ENCODE measurements at regions not wholly inside any gene's neighbourhood (a gene's known extent, or its start where the extent isn't known, plus 50 kb on each side); places are given as distances from the start of the nearest gene placed in this dataset.
"Not testable (repeated sequence)": the region's sequence is repeated elsewhere in the genome, so short reads cannot be mapped to it uniquely, and the experiment has no call there.

DNA sequence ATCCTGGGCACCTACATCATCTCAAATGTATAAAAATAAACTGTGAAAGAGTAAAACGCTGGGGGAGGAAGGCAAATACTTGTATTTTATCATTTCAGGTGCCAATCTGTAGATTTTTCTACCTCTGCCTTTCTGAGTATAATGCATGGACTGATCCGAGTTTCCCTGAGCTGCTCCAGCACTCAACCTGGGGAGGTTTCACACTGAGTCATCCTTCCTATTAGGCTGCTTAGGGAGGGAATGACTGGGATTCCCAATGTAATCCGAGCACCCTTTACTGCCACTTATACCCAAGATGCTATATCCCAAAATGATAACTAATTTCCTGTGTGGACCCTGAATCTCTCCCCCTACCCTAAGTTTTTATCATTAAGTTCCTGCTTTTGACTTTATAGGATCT lies 126.6 kb downstream of the HNRNPD start:
- no peak overlapping the region for H3K4me3 ChIP-seq (replicated peaks; ENCODE audit: low read depth, low read length)
- no peak for DNase-seq (ENCODE audit: extremely low read depth, low read depth)
- TF ChIP-seq, protein P1, sequence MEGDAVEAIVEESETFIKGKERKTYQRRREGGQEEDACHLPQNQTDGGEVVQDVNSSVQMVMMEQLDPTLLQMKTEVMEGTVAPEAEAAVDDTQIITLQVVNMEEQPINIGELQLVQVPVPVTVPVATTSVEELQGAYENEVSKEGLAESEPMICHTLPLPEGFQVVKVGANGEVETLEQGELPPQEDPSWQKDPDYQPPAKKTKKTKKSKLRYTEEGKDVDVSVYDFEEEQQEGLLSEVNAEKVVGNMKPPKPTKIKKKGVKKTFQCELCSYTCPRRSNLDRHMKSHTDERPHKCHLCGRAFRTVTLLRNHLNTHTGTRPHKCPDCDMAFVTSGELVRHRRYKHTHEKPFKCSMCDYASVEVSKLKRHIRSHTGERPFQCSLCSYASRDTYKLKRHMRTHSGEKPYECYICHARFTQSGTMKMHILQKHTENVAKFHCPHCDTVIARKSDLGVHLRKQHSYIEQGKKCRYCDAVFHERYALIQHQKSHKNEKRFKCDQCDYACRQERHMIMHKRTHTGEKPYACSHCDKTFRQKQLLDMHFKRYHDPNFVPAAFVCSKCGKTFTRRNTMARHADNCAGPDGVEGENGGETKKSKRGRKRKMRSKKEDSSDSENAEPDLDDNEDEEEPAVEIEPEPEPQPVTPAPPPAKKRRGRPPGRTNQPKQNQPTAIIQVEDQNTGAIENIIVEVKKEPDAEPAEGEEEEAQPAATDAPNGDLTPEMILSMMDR (IDR thresholded peaks at IDR 0.05; ENCODE audit: low read depth, low read length, missing control alignments) = no peak

DNA sequence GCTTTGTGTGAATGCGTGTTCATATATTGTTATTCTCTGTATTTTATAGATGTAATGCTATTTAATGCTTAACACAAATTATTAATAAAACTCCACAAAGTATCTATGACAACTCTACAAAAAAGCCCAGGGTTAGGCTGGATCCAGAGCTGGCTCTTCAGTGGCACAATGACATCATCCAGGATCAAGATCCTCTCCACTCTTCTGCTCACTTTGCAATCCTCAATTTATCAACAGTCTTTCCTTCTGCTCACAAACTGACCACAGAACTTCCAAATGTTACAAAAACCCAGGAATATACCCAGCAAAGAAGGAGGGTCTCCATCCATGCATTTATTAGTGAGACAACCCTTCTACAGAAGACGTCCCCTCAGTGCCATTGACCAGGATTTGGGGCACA lies 132.3 kb downstream of the HNRNPD start:
- H3K4me3 ChIP-seq (replicated peaks; ENCODE audit: low read depth, low read length) = no peak overlapping the region
- no peak for DNase-seq (ENCODE audit: extremely low read depth, low read depth)
- TF ChIP-seq, protein P1 (IDR thresholded peaks at IDR 0.05; ENCODE audit: low read depth, low read length, missing control alignments) = no peak

DNA sequence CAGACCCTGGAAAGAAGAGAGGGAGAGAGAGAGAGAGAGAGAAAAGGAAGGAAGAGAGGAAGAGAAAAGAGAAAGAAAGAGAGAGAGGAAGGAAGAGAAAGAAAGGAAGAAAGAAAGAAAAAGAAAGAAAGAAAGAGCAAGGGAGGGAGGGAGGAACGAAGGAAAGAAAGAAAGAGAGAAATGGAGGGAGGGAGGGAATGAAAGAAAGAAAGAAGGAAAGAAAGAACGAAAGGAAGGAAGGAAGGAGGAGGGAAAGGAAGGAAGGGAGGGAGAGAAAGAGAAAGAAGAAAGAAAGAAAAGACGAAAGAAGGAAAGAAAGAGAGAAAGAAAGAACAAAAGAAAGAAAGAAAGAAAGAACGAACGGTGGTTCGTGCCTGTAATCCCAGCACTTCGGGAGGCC lies 133.4 kb downstream of the HNRNPD start:
- DNase-seq (ENCODE audit: extremely low read depth, low read depth) = no peak
- TF ChIP-seq, protein P1 (IDR thresholded peaks at IDR 0.05; ENCODE audit: low read depth, low read length, missing control alignments) = no peak
- no peak overlapping the region for H3K4me3 ChIP-seq (replicated peaks; ENCODE audit: low read depth, low read length)

DNA sequence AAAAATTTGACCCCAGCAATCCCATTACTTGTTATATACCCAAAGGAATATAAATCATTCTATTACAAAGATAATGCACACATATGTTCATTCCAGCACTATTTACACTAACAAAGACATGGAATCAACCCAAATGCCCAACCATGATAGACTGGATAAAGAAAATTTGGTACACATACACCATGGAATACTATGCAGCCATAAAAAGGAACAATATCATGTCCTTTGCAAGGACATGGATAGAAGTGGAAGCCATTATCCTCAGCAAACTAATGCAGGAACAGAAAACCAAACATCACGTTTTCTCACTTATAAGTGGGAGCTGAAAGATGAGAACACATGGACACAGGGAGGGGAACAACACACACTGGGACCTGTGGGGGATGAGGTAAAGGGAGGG lies 136.6 kb downstream of the HNRNPD start:
- not testable (repeated sequence) for DNase-seq (ENCODE audit: extremely low read depth, low read depth); H3K4me3 ChIP-seq (replicated peaks; ENCODE audit: low read depth, low read length)

DNA sequence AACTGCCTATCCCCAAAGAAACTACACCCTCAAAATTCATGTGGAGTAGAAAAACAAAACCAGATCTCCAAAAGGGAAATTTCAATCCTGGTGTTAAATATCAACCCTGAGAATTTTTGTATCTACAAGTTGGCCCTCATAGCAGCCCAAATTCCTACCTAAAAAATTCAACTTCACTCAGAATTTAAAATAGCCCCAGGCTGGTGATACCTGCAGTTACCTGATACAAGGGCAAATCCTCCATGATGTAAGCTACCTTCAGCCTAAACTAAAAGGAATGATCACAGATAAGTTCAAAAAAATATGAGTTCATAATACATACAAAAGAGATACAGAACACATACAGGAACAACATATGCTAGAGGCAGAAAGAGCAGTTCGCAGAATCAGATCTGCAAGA lies 138.4 kb downstream of the HNRNPD start:
- H3K4me3 ChIP-seq (replicated peaks; ENCODE audit: low read depth, low read length) = no peak overlapping the region
- no peak for DNase-seq (ENCODE audit: extremely low read depth, low read depth)
- TF ChIP-seq, protein P1 (IDR thresholded peaks at IDR 0.05; ENCODE audit: low read depth, low read length, missing control alignments) = no peak

DNA sequence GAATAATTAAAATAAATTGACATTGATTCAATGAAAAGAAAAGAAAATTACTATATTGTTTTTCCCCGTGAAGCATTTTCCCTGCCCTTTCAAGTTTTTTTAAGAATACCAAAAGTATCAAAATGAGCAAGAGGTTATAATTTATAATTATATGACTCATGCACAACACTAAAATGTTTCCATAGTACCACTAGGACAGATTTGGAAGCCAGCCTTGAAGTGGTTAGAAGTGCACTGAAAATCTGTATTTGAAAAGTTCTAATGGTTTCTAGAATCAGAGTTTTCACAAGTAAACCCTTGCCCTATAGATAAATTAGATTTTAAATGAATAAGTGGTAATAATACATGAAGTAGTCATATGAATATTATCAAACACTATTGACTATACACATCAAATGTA lies 140.9 kb downstream of the HNRNPD start:
- H3K4me3 ChIP-seq (replicated peaks; ENCODE audit: low read depth, low read length) = no peak overlapping the region
- DNase-seq (ENCODE audit: extremely low read depth, low read depth) = no peak
- TF ChIP-seq, protein P1 (IDR thresholded peaks at IDR 0.05; ENCODE audit: low read depth, low read length, missing control alignments) = no peak

DNA sequence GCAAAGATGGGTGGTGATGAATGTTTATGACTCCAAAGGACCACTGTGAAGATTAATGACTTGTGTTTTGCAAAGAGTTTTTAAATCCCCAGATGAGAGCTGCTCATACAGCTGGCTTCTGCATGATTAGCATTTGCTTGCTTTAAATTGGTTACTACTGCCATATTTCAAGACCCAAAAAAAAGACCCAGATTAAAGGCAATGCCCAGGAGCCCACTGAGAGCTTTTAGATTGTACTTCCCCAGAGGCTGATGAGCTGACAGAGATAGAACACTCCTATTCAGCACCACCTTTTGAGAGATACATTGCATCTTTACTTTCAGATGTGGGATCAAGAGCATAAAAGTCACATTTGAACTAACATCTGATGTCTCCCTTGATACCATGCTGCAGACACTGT lies 142.0 kb downstream of the HNRNPD start:
- TF ChIP-seq, protein P1 (IDR thresholded peaks at IDR 0.05; ENCODE audit: low read depth, low read length, missing control alignments) = no peak
- DNase-seq (ENCODE audit: extremely low read depth, low read depth) = no peak
- no peak overlapping the region for H3K4me3 ChIP-seq (replicated peaks; ENCODE audit: low read depth, low read length)
